ENCODE measurements at regions not wholly inside any gene's neighbourhood (a gene's known extent, or its start where the extent isn't known, plus 50 kb on each side); places are given as distances from the start of the nearest gene placed in this dataset.
A peak's percentile ranks its signal among the peaks of the same experiment; 100 is the strongest.

DNA sequence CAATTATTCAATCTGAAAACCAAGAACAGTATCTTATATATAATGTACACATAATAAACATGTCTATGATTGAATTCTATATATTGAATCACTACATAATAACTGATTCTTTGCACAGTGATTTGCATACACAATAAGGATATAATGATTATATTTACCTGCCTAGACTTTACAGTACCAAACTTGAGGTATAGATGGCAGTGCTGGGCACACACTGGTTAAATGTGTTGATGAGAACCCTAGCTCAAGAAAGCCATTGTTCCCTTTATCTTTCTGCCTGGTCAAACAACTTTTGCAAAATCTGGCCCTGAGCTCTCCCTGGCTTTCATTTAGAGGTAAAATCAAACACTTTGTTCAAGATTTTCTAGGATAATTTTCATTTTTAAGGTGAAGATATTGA, 697.7 kb downstream of the TUSC7 start:
- no peaks in the 10 kb centered on the region for H3K36me3 ChIP-seq (ENCODE audit: low read depth, low read length)
- H4K20me1 ChIP-seq (ENCODE audit: low read length), result no peaks in the 10 kb centered on the region
- ChIA-PET CTCF (no interaction called here), POLR2A (ENCODE audit: unreplicated experiment) (no interaction called here)
- no peak overlapping the region for H3K4me2 ChIP-seq (ENCODE audit: low read length)
- no peaks in the 10 kb centered on the region for H3K9me2 ChIP-seq (replicated peaks; ENCODE audit: low read length)
- H3K27me3 ChIP-seq (ENCODE audit: low read length), result no peaks in the 10 kb centered on the region
- H3K9me3 ChIP-seq (ENCODE audit: low read length), result peaks cover 30% of the 10 kb centered on the region; the same call in 1 of the 2 replicates
- H3K9ac ChIP-seq (ENCODE audit: low read length), result no peak overlapping the region
- H3K79me2 ChIP-seq (ENCODE audit: low read length), result no peaks in the 10 kb centered on the region
- no peak overlapping the region for H3K4me3 ChIP-seq (ENCODE audit: low read length)
- no peaks in the 10 kb centered on the region for H3F3A ChIP-seq (ENCODE audit: low read length, unreplicated experiment)
- no TSS peak for BruUV-seq (replicated peaks)
- ATAC-seq (no peak), DNase-seq (peak; percentile 32)
- intact Hi-C loops (cut with micrococcal nuclease), result no loop called here
- H3K4me1 ChIP-seq (ENCODE audit: insufficient read depth, low read length), result no peaks in the 10 kb centered on the region
- no peak for TF ChIP-seq EZH2 (IDR thresholded peaks at IDR 0.05; ENCODE audit: low read length, unreplicated experiment)
- no peak for TF ChIP-seq EZH2phosphoT487 (IDR thresholded peaks at IDR 0.05; ENCODE audit: borderline replicate concordance, low read length)
- TF ChIP-seq, protein P1, sequence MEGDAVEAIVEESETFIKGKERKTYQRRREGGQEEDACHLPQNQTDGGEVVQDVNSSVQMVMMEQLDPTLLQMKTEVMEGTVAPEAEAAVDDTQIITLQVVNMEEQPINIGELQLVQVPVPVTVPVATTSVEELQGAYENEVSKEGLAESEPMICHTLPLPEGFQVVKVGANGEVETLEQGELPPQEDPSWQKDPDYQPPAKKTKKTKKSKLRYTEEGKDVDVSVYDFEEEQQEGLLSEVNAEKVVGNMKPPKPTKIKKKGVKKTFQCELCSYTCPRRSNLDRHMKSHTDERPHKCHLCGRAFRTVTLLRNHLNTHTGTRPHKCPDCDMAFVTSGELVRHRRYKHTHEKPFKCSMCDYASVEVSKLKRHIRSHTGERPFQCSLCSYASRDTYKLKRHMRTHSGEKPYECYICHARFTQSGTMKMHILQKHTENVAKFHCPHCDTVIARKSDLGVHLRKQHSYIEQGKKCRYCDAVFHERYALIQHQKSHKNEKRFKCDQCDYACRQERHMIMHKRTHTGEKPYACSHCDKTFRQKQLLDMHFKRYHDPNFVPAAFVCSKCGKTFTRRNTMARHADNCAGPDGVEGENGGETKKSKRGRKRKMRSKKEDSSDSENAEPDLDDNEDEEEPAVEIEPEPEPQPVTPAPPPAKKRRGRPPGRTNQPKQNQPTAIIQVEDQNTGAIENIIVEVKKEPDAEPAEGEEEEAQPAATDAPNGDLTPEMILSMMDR (conservative IDR thresholded peaks at IDR 0.05; ENCODE audit: low read depth, low read length), result peak; percentile 46; the same call in 1 of the 2 replicates
- H2AFZ ChIP-seq (ENCODE audit: low read length), result no peak overlapping the region
- H3K27ac ChIP-seq (ENCODE audit: low read length), result no peak overlapping the region

DNA sequence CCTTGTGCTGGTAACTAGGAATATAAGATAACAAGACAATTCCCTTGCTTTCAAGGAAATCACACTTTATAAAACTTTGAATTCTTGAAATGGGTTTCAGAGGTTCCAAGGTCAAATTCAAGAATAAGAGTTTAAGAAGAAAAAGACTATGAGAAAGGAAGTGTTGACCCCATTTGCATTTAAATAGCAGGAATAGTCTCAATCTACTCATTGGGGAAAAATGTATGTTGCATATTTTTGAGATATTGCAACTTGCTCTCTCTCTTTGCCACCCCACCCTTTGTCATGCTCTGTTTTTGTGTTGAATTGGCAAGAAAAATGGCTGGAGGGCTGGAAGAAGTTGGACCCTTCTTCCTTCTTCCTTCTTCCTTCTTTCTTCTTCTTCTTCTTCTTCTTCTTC, 699.2 kb downstream of the TUSC7 start:
- no peaks in the 10 kb centered on the region for H3K36me3 ChIP-seq (ENCODE audit: low read depth, low read length)
- BruUV-seq (replicated peaks), result no TSS peak
- no peak for TF ChIP-seq EZH2phosphoT487 (IDR thresholded peaks at IDR 0.05; ENCODE audit: borderline replicate concordance, low read length)
- TF ChIP-seq EZH2 (IDR thresholded peaks at IDR 0.05; ENCODE audit: low read length, unreplicated experiment), result no peak
- TF ChIP-seq, protein P1 (conservative IDR thresholded peaks at IDR 0.05; ENCODE audit: low read depth, low read length), result no peak
- DNase-seq (no peak), ATAC-seq (no peak)
- H3F3A ChIP-seq (ENCODE audit: low read length, unreplicated experiment), result no peaks in the 10 kb centered on the region
- no peaks in the 10 kb centered on the region for H3K9me2 ChIP-seq (replicated peaks; ENCODE audit: low read length)
- intact Hi-C loops (cut with micrococcal nuclease), result no loop called here
- H3K4me3 ChIP-seq (ENCODE audit: low read length), result no peak overlapping the region
- no peak overlapping the region for H3K9ac ChIP-seq (ENCODE audit: low read length)
- no peak overlapping the region for H3K27ac ChIP-seq (ENCODE audit: low read length)
- no peaks in the 10 kb centered on the region for H3K4me1 ChIP-seq (ENCODE audit: insufficient read depth, low read length)
- no peaks in the 10 kb centered on the region for H3K27me3 ChIP-seq (ENCODE audit: low read length)
- H4K20me1 ChIP-seq (ENCODE audit: low read length), result no peaks in the 10 kb centered on the region
- H3K9me3 ChIP-seq (ENCODE audit: low read length), result peaks cover 30% of the 10 kb centered on the region; the same call in 1 of the 2 replicates
- H3K79me2 ChIP-seq (ENCODE audit: low read length), result no peaks in the 10 kb centered on the region
- CTCF ChIA-PET, result no interaction called here
- no peak overlapping the region for H3K4me2 ChIP-seq (ENCODE audit: low read length)
- POLR2A ChIA-PET (ENCODE audit: unreplicated experiment), result no interaction called here
- H2AFZ ChIP-seq (ENCODE audit: low read length), result no peak overlapping the region

DNA sequence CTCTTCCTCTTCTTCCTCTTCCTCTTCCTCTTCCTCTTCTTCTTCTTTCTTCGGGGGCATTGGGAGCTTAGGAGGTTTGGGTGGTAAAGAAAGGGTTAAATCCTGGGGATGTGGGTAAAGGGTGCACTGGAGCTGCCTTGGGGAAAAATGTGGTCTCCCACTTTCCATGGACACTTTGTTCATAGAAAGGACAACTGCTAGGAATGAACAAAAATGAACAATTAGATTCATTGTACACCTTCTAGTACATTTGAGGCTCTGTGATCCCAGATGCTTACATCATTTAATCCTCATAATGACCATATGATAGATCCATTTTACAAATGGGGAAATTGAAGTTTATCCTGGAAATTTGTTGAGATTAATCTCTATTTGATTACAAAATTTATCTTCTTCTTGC, 699.7 kb downstream of the TUSC7 start:
- TF ChIP-seq, protein P1 (conservative IDR thresholded peaks at IDR 0.05; ENCODE audit: low read depth, low read length), result no peak
- TF ChIP-seq EZH2 (IDR thresholded peaks at IDR 0.05; ENCODE audit: low read length, unreplicated experiment), result no peak
- no peak for TF ChIP-seq EZH2phosphoT487 (IDR thresholded peaks at IDR 0.05; ENCODE audit: borderline replicate concordance, low read length)
- ATAC-seq, result no peak
- Histone ChIP-seq H3K36me3 (ENCODE audit: low read depth, low read length) (no peaks in the 10 kb centered on the region), H3K4me3 (ENCODE audit: low read length) (no peak overlapping the region), H2AFZ (ENCODE audit: low read length) (no peak overlapping the region), H3K9ac (ENCODE audit: low read length) (no peak overlapping the region), H3F3A (ENCODE audit: low read length, unreplicated experiment) (no peaks in the 10 kb centered on the region), H4K20me1 (ENCODE audit: low read length) (no peaks in the 10 kb centered on the region), H3K9me2 (replicated peaks; ENCODE audit: low read length) (no peaks in the 10 kb centered on the region), H3K27ac (ENCODE audit: low read length) (no peak overlapping the region), H3K27me3 (ENCODE audit: low read length) (no peaks in the 10 kb centered on the region), H3K4me1 (ENCODE audit: insufficient read depth, low read length) (no peaks in the 10 kb centered on the region), H3K79me2 (ENCODE audit: low read length) (no peaks in the 10 kb centered on the region), H3K9me3 (ENCODE audit: low read length) (peaks cover 30% of the 10 kb centered on the region; the same call in 1 of the 2 replicates), H3K4me2 (ENCODE audit: low read length) (no peak overlapping the region)
- CTCF ChIA-PET, result no interaction called here
- BruUV-seq (replicated peaks), result no TSS peak
- POLR2A ChIA-PET (ENCODE audit: unreplicated experiment), result no interaction called here
- DNase-seq, result no peak
- intact Hi-C loops (cut with micrococcal nuclease), result no loop called here

All from PC-3 (cell line).